ENCODE measurements at regions not wholly inside any gene's neighbourhood (a gene's known extent, or its start where the extent isn't known, plus 50 kb on each side); places are given as distances from the start of the nearest gene placed in this dataset.

DNA sequence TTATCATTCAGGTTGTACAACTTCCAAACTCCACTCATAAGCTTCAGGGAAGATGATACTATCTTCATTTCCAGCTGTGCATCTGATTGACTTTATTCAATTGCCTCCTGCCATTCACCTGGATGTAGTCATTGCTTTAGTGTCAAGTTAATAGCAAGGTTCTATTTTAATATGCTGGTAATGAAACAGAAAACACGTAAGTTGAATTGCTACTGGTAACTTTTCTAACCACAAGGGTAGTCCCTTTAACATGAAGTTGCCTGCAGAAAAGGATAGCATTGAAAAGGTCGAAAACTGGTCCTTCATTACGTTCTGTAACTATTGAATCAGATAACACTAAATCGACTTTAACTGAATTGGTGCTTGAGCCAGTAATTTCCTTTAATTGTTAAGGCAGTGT lies 459.4 kb upstream of the CDH6 start:
- DNase-seq (ENCODE audit: low read depth) = no peak

DNA sequence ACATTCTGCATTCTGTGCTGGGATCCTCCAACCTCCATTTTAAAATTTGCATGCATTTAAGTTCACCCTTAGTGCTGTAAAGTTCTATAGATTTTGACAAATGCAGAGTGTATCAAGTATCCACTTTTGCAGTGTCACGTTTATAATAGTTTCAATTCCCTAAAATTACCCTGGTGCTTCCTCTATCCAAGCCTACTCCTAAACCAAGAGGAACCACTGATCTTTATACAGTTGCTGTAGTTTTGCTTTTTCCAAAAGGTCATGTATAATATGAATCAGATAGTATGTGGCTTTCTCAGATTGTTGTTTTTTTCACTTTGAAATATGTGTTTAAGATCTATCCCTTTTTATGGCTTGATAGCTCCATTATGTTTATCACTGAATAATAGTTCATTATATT lies 468.4 kb upstream of the CDH6 start:
- no peak for DNase-seq (ENCODE audit: low read depth)

DNA sequence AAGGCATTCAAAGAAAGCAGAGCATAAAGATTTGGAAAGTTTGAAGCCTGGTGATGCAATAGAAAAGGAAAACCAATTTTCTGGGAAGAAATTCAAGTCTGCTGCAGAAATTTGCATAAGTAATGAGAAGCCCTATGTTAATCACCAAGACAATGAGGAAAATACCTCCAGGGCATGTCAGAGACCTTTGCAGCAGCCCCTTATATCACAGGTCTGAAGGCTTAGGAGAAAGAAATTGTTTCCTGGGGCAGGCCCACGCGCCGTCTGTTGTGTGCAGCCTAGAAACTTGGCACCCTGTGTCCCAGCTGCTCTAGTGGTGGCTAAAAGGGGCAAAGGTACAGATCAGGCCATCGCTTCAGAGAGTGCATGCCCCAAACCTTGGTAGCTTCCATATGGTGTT lies 495.3 kb upstream of the CDH6 start:
- DNase-seq (ENCODE audit: low read depth) = no peak

DNA sequence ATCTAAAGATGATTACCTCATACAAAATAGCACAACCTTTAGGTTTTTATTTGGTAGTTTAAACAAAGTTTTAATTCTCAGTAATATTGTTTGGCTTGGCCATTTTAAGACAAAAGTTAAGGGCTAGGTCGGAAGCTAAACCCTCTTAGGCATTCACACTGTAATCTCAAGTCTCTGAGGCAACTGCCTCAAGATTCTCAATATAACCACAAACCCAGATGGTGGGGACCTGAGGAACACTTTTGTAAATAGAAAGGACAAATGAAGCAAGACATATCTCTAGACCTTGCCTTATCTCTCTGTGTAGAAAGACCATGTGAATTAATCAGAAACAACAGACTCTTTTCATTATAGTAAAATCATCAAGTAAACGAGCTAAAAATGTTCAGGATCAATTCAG lies 500.2 kb upstream of the CDH6 start:
- no peak for DNase-seq (ENCODE audit: low read depth)

DNA sequence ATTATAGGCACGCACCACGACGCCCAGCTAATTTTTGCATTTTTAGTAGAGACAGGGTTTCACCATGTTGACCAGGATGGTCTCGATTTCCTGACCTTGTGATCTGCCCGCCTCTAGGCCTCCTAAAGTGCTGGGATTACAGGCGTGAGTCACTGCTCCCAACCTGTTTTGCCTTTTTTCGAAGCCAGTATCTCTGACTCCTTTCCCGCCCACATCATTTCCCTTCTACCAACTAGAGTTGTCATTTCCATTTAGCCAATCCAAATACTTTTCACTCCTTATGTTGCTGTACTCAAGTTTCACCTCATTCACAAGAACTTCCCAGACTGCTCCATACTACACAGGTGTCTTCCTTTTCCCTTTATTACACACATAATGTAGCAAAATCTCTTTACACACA lies 502.6 kb upstream of the CDH6 start:
- no peak for DNase-seq (ENCODE audit: low read depth)

DNA sequence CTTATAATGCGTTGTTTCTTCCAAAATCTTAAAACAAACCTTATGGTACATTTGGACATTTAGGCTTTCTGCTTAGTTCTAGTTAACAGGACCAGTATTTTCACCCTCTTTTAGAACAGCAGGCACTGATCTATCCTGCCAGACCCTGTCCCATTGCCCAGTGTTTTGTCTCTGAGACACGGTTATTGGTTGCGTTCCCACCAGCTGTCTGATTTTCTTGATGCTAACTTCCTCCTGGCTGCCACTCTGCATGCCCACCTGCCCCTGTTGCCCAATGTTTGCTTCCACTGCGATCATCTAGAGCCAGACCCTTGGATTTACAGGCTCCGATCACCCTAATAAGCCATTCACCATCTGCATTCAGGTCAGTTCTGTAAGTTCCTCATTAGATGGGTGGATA lies 506.0 kb upstream of the CDH6 start:
- DNase-seq (ENCODE audit: low read depth) = no peak

DNA sequence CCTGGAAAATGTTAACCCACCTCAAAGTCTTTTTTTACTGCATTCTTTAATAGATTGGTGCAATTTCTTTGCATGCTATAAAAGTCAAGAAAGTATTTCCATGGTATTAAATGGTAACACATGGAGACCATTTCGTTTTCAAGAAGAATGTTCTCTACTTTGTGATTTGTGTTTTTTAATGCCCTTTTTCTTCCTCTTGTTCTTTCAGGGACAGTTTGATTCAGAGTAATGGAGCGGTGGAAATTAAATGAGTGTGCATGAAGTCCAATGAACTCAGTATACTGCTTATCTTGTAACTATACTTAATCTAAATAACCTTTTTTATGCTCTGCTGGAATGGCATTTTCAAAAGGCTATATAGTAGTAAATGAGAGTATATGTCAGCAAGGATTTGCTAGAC lies 507.0 kb upstream of the CDH6 start:
- no peak for DNase-seq (ENCODE audit: low read depth)

DNA sequence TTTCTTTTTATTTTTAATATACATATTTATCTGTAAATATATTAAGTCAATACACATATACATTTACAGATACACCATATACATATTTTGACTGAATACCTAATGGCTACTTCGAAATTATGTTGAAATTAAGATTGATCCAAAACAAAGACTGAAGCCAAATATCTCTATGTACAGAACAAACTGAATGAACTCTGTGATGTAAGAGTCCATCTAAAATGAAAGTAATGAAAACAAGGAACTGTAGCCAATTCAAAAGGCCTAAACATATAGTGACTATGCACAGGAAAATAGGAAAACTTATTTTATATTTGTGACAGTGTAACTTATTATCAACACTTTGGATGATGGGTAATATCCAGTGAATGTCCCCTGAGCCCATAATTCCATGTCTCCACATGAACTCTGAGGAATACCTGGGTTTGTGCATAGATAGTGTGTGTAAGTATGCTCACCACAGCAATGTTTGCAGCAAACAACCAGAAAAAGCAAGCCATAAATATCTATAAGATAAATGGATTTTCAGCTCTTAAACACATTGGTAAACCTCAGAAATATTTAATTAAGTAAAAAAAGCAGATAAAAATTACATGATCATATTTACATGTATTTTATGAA lies 517.2 kb upstream of the CDH6 start:
- no peak for DNase-seq (ENCODE audit: low read depth)

DNA sequence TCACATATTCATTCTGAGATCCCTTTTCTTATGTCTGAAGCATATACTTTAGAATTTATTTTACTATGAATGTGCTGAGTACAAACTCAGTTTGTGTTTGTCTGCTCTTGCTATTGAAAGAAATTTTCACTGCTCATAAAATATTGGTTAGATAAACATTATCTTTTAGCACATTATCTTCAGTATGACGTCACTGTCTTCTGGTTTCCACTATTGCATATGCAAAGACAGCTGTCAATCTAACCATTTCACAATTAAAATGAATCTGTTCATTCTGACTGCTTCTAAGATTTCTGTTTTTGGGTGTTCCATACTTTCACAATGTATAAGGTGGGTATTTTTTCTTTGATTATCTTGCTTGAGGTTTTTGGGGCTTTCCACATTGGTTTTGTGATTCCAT lies 526.2 kb upstream of the CDH6 start:
- no peak for DNase-seq (ENCODE audit: low read depth)

DNA sequence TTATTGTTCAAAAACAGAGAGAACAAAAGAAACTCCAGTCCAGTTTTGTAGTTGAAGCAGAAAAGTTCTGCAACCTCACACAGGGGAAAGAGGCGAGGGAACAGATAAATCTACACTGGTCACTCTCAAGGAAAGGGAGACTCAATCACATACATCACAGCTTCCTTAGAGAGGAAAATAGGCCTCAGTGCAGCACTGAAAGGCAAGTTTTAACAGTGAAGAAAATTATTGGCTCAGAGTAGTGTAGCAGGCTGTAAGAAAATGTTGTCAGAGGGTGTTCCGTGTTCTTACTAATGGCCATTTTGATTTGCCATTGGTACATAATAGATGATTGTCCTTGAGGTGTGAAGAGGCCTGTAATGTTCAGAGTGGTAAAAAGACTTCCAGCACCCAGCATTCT lies 530.0 kb upstream of the CDH6 start:
- DNase-seq (ENCODE audit: low read depth) = no peak

DNA sequence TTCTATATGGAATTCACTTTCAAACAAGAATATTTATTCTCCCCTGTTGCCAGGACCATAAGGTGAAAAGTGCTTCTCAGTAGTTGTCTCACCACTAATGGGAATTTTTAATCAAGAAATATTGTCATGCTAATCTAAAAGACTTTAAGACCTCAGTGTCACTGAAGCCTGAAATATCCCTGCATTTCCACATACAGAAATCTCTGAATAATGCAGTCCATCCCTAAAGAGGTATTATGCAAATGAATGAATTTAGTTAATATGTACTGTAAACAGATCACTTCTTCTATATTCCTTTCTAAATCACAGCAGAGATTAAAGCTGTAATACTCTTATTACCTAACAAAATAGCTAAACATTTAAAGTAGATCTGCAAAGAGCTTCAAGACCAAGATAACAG lies 531.1 kb upstream of the CDH6 start:
- DNase-seq (ENCODE audit: low read depth) = no peak

DNA sequence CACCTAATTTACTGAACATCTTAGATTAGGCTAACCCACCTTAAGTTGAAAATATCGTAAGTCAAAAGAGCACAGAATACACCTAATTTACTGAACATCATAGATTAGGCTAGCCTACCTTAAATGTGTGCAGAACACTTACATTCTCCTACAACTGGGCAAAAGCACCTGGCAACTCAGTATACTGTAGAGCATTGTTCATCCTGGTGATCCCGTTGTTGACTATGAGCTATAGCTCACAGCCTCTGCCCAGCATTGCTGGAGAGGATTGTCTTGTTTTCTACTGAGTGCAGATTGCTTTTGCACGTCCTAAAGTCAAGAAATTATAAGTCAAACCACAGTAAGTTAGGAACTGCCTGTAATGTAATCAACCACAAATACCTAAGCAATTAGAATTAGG lies 531.8 kb upstream of the CDH6 start:
- no peak for DNase-seq (ENCODE audit: low read depth)

DNA sequence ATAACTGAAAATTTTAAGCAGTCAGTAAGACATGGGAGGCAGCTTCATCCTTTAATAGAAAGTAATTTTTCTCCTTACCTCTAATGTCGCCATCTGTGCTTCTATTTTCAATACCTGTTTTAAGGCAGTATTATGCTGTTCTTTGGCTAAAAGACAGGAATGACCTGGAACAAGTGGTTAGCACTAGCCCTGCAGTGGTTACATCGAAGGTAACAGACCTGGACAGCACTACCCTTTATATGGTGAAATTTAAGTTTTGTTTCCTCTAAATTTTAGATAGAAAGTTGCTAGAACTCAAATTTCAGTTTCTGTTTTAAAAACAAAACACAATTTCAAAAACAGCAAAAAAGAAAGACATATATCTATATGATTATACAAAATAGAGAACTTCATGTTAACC lies 534.1 kb upstream of the CDH6 start:
- no peak for DNase-seq (ENCODE audit: low read depth)

DNA sequence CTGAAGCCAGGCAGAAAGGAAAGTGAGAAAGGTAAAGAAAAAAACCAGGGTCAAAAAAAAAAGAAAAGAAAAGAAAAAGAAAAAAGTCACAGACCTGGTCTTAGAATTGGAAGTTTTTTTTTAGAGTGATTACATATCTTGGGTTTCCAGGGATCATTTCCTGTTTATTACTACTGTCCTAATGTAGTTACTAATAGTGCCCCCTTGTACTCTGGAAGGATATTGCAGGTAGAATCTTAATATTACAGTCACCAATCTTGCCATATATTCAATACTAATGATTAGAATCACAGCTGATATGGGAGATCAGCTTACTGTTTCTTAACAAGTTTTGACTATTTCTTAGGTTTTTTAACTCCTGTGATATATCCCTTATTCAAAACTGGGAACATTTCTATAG lies 543.2 kb upstream of the CDH6 start:
- no peak for DNase-seq (ENCODE audit: low read depth)

DNA sequence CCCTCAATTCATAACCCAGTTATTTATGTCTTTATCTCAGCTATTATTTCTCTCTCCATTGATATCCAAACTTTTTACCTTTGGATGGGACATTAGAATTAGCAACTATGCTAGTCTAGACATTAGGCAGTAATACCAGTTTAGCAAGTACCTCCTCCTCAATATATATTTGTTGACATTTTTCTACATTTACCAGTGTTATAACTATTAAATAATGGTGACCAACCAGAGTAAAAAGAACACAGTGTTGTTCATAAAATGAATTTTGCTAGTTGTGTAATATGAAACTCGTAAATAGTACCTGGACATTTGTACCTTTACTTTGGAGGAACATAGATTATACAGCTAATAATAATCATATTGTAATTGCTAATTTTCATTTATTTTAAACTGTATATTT lies 554.6 kb upstream of the CDH6 start:
- DNase-seq (ENCODE audit: low read depth) = no peak

DNA sequence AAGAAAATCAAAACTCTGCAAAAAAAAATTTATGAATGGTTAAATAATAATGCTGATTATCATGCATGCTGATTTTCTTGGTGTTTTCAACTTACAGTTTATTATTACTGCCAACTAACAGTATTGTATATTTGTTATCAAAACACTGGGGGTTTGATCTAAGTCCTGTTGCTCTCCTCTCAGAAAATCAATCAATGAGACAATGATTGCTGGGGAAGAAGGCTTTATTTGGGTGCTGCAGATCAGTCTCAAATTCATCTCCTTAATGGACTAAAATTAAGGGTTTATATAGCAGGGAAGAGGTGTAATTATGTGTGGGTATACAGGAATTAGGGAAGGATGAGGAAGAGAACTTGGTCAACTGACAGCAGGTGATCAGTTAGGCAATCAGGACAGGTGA lies 565.5 kb upstream of the CDH6 start:
- no peak for DNase-seq (ENCODE audit: low read depth)

DNA sequence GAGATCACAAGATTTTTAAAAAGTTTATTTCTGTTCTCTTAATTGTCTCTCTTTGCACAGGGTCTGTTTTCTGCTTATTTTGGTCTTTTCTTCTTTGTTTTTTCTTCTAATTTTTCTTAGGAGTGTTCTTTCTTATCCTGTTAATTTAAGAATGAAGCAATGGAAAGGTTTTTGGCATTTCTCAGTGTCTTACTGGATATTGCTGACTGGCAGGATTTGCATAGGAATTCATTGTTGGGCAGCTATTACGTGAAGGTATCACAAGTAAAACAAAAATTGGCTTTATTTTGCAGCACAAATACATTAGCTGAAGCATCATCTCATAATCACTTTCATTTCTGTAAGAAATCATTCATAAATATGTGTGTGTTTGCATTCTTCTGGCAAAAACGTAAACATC lies 566.9 kb upstream of the CDH6 start:
- no peak for DNase-seq (ENCODE audit: low read depth)

DNA sequence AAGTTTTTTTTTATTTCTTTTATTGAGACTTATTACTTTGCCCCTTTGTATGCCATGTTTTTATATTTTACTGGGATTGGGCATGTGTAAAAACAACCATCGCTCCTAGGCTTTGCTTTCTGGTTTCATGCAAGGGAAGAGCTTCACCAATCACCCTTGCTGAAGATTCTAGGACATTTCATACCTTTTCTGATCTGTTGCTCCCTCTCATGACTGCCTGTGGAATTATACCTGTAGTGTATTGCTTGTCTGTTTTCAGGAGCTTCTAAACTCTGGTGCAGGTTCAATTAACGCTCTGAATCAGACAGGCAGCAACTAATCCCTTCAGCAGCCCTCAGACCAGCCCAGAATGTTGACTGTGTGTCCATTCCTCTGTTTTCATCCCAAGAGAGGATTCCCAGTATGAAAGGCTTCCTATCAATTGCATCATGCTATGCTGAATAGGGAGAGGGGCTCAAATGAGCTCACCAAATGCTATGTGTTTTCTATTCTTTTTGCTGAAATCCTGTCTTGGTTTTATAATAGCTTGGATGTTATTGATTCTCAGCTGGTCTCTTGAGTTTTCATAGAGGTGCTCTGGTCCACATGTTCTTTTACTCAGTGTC lies 572.9 kb upstream of the CDH6 start:
- no peak for DNase-seq (ENCODE audit: low read depth)

DNA sequence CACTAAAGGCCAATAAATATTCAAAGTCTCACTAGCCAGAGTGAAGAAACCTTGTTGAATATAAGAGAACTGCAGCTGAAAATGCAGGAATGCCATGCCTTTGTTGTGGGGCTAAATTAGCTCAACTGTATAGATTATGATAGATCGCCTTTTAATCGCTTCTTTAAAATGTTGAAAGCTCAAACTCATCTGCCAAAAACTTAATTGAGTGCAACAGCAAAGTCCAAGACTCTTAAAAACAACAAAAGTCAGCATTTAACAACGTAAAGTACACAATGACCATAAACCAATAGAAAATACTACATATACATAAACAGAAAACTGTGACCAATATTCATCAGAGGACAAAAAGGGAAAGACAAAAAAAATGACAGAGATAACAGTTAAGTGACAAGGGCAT lies 585.0 kb upstream of the CDH6 start:
- DNase-seq (ENCODE audit: low read depth) = no peak

DNA sequence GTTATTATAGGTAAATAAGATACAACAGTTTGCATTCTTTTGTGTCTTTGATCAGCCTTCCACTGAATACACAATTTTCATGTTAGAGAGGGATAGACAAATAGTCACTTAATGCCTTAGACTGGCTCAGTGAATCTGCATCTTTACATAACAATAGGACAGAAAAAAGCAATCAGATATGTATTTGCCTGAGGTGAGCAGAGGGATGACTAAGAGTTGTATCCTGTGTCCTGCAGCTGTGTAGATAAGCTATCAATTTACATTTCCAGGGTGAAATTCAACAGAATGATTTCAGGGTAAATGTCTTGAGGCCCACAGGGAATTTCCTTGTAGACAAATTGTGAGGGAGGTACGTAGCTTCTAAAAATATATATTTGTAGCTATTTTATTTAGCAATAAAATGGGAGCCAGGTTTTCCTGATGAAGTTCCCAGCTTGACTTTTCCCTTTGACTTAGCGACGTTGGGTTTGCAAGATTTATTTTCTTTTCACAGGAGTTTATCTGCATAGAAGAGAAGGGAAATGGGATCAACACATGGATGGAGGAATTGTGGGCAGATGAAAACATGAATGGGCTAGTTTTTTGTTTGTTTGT lies 586.1 kb upstream of the CDH6 start:
- no peak for DNase-seq (ENCODE audit: low read depth)

DNA sequence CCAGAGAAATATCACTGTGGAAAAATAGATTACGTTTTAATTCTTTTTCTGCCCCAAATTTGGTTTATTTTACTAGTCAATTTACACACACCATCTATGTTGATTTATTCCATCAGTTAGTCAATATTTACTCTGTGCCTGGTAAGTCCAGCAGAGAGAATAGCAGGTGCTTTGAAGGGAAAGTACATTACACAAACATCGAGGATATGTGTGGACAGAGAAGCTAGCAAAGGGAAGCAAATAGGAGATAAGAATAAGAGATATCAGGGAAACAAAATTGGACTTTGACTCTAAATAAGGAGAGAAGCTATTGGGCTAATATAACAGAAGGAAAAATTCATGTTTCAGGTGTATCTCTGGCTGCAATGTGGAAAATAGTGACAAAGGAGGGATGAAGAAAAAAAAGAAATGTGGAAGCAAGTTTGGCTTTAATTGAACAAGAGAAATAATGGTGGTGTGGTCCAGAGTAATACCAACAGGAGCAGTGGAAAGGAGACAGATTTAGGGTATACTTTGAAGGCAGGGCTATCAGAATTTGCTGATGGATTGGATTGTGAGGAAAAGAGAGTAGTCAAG lies 587.7 kb upstream of the CDH6 start:
- DNase-seq (ENCODE audit: low read depth) = no peak

DNA sequence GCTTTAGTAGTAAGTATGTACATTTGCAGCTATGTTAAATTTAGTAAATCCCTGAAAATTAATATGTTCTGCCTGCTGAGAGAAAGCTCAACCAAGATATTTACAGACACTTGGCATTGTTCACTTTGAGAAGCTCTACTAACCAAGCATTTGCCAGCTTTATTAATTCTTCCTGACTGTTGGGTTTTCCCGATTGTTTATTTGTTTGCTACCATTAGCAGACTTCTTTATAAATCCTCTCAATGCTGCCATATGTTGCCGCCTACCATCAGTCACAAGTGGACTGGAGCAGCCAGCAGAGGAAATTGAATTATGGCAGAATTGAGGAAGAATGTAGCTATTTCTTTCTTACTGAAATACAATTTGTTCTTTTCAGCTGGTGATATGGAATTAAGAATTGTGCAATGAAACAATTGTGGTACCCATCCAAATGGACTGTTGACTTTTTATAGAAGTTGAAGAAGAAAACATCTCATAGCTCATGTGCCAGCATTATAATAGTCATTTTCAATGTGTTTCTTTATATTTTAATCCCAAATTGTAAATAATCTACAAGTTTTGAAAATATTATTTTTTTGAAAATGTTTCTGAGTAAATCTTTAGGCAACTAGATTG lies 588.7 kb upstream of the CDH6 start:
- no peak for DNase-seq (ENCODE audit: low read depth)

DNA sequence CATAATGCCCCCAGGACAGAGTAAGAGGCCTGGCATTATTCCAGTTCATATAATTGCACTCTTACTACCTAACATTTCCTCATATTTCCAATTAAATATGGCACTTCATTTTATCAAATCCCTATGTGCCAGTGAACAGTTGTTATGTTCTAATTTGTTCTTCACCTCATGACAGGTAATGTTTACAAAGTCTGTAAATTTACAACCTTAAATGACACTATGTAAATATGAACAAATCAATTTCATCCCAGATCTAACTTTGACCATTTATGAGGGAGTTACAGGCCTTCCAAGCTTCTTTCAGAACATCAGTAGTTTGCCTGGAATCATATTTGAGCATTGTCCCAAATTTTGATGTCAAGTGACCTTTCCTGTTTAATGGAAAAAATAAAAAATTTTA lies 592.6 kb upstream of the CDH6 start:
- DNase-seq (ENCODE audit: low read depth) = no peak
